ENCODE measurements at regions not wholly inside any gene's neighbourhood (a gene's known extent, or its start where the extent isn't known, plus 50 kb on each side); places are given as distances from the start of the nearest gene placed in this dataset.
"Not testable (repeated sequence)": the region's sequence is repeated elsewhere in the genome, so short reads cannot be mapped to it uniquely, and the experiment has no call there.

- H3K79me2 ChIP-seq (ENCODE audit: insufficient read depth, low read length): no peaks in the 10 kb centered on the region
- no peak for DNase-seq
- no peak overlapping the region for H3K4ac ChIP-seq (ENCODE audit: low read depth, low read length)
- WGBS (ENCODE audit: extremely low coverage, insufficient read length, low lambda C conversion rate): no CpG with 5 or more reads among the region's 2 CpGs
- no peak overlapping the region for H2BK15ac ChIP-seq (ENCODE audit: low read depth, low read length)
- no peak overlapping the region for H3T11ph ChIP-seq (ENCODE audit: low read length)
- no peak overlapping the region for H2BK5ac ChIP-seq (ENCODE audit: insufficient read length, low read length)
- no peak overlapping the region for H4K91ac ChIP-seq (ENCODE audit: insufficient read length, low read depth, low read length)
- H3K9ac ChIP-seq (ENCODE audit: extremely low read depth, insufficient read length, low read length): no peak overlapping the region
- no peaks in the 10 kb centered on the region for H3K9me3 ChIP-seq (ENCODE audit: control insufficient read depth, low read depth, low read length)
- no peaks in the 10 kb centered on the region for H3K27me3 Mint-ChIP-seq (ENCODE audit: low read depth)
- no peak overlapping the region for H3K4me3 Mint-ChIP-seq
- no peaks in the 10 kb centered on the region for H3K23me2 ChIP-seq (ENCODE audit: insufficient read length, low read depth, low read length, poor library complexity, severe bottlenecking)
- H3K14ac ChIP-seq (ENCODE audit: insufficient read depth, low read length): no peak overlapping the region
- no peaks in the 10 kb centered on the region for H3K4me1 ChIP-seq (ENCODE audit: insufficient read depth, low read length)
- no peak overlapping the region for H2BK20ac ChIP-seq (ENCODE audit: low read depth, low read length, poor library complexity, severe bottlenecking)
- H3K27ac Mint-ChIP-seq: no peak overlapping the region
- no peak overlapping the region for H3K27ac ChIP-seq (ENCODE audit: insufficient read length, low read depth, low read length)
- no peak overlapping the region for H2AK5ac ChIP-seq (ENCODE audit: insufficient read length, low read length)
- H3K36me3 Mint-ChIP-seq (ENCODE audit: insufficient read depth in 1 of 3, low read depth in 3 of 3): no peaks in the 10 kb centered on the region; a peak in 1 of 7 replicates
- no peak overlapping the region for H3K18ac ChIP-seq (ENCODE audit: insufficient read length, low read depth, low read length)
- H3K79me1 ChIP-seq (ENCODE audit: insufficient read depth, low read depth, low read length, poor library complexity, severe bottlenecking): no peaks in the 10 kb centered on the region
- H3K56ac ChIP-seq (ENCODE audit: insufficient read length, low read depth, low read length): no peak overlapping the region
- no peak overlapping the region for H3K4me2 ChIP-seq (ENCODE audit: insufficient read depth, insufficient read length, low read length)
- H2AFZ ChIP-seq (ENCODE audit: low read length): no peak overlapping the region
- no peak overlapping the region for H4K5ac ChIP-seq (ENCODE audit: insufficient read length, low read depth, low read length)
- H4K20me1 ChIP-seq (ENCODE audit: control insufficient read depth, insufficient read depth, insufficient read length): no peaks in the 10 kb centered on the region
- no peak overlapping the region for H2BK120ac ChIP-seq (ENCODE audit: low read depth, low read length, poor library complexity, severe bottlenecking)
- H3K27me3 ChIP-seq (ENCODE audit: insufficient read depth, low read length): no peaks in the 10 kb centered on the region
- H3K4me1 Mint-ChIP-seq: peaks cover 6% of the 10 kb centered on the region in 2 experiments
- TF ChIP-seq CTCF (conservative IDR thresholded peaks at IDR 0.05): no peak
- no peak overlapping the region for H3K23ac ChIP-seq (ENCODE audit: insufficient read length, low read depth, low read length)
- no peak overlapping the region for H4K8ac ChIP-seq (replicated peaks; ENCODE audit: insufficient read length, low read depth, low read length)
- peaks cover 0 to 4% of the 10 kb centered on the region in 2 experiments; a peak in 1 of 5 replicates for H3K9me3 Mint-ChIP-seq
- H2BK12ac ChIP-seq (ENCODE audit: insufficient read length, low read depth, low read length): no peak overlapping the region
Observed at GRCh38 chr6:145279993-145280392, 455.3 kb downstream of the EPM2A start.

GRCh38 chr6:145283209-145283608, 452.1 kb downstream of the EPM2A start:
- not testable (repeated sequence) for H2BK20ac ChIP-seq (ENCODE audit: low read depth, low read length, poor library complexity, severe bottlenecking); H4K8ac ChIP-seq (replicated peaks; ENCODE audit: insufficient read length, low read depth, low read length); H3K27ac ChIP-seq (ENCODE audit: insufficient read length, low read depth, low read length); H3K36me3 Mint-ChIP-seq (ENCODE audit: insufficient read depth in 1 of 3, low read depth in 3 of 3); H3K79me1 ChIP-seq (ENCODE audit: insufficient read depth, low read depth, low read length, poor library complexity, severe bottlenecking); H3K4me1 Mint-ChIP-seq; DNase-seq; H3K56ac ChIP-seq (ENCODE audit: insufficient read length, low read depth, low read length); H2AK5ac ChIP-seq (ENCODE audit: insufficient read length, low read length); H3K14ac ChIP-seq (ENCODE audit: insufficient read depth, low read length); H2BK5ac ChIP-seq (ENCODE audit: insufficient read length, low read length); H3K27me3 Mint-ChIP-seq (ENCODE audit: low read depth); H3K9me3 Mint-ChIP-seq; H3K4ac ChIP-seq (ENCODE audit: low read depth, low read length); H3T11ph ChIP-seq (ENCODE audit: low read length); H3K9ac ChIP-seq (ENCODE audit: extremely low read depth, insufficient read length, low read length); H3K4me3 Mint-ChIP-seq; H4K5ac ChIP-seq (ENCODE audit: insufficient read length, low read depth, low read length); H3K18ac ChIP-seq (ENCODE audit: insufficient read length, low read depth, low read length); H3K23me2 ChIP-seq (ENCODE audit: insufficient read length, low read depth, low read length, poor library complexity, severe bottlenecking); H2BK120ac ChIP-seq (ENCODE audit: low read depth, low read length, poor library complexity, severe bottlenecking); H3K4me1 ChIP-seq (ENCODE audit: insufficient read depth, low read length); H2AFZ ChIP-seq (ENCODE audit: low read length); H4K91ac ChIP-seq (ENCODE audit: insufficient read length, low read depth, low read length); H3K4me2 ChIP-seq (ENCODE audit: insufficient read depth, insufficient read length, low read length); H2BK12ac ChIP-seq (ENCODE audit: insufficient read length, low read depth, low read length); H2BK15ac ChIP-seq (ENCODE audit: low read depth, low read length); H3K27me3 ChIP-seq (ENCODE audit: insufficient read depth, low read length); H3K27ac Mint-ChIP-seq; H4K20me1 ChIP-seq (ENCODE audit: control insufficient read depth, insufficient read depth, insufficient read length); H3K79me2 ChIP-seq (ENCODE audit: insufficient read depth, low read length); H3K9me3 ChIP-seq (ENCODE audit: control insufficient read depth, low read depth, low read length); H3K23ac ChIP-seq (ENCODE audit: insufficient read length, low read depth, low read length)
- WGBS (ENCODE audit: extremely low coverage, insufficient read length, low lambda C conversion rate): no CpG with 5 or more reads among the region's 6 CpGs

All from H9 (cell line).